ENCODE measurements at regions not wholly inside any gene's neighbourhood (a gene's known extent, or its start where the extent isn't known, plus 50 kb on each side); places are given as distances from the start of the nearest gene placed in this dataset.

DNA sequence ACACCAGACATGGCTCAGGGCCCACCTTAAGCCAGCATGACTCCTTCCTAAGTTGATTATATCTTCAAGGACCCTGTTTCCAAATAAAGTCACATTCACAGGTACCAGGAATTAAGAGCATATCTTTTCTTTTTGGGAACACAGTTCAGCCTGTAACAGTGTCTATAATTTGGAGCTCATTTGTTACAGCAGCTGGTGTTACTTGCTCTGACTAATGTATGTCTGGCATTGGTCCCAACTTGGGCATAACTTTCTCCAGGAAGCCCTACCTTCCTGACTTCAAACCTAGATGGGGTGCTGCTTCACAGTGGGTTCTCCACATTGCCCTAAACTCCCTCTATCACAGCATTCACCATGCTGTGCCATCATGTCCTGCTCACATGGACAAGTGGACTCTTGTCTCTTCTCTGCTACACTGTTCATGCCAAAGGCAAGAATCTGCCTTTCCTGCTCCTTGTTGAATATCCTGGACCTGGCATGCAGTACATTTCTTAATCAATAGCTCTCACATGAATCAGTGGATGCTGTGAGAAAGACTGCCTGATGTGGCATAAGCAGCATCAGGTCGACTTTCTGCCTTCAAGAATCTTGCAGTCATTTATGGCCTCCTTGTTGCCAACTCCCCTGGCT, 117.4 kb upstream of the FOXA2 start:
- Histone ChIP-seq H3K36me3 (no peaks in the 10 kb centered on the region), H3K27ac (no peak overlapping the region), H3K4me3 (no peak overlapping the region), H3K27me3 (no peaks in the 10 kb centered on the region), H3K4me1 (peaks cover 0 to 15% (median 0%) of the 10 kb centered on the region in 12 donors), H3K9me3 (peaks cover 0 to 23% (median 2%) of the 10 kb centered on the region in 12 donors)
- intact Hi-C loops (cut with DNase I), result loop anchor here in 1 of 10 donors (10.0 kb wide), 1 partner anchor 743 kb away; no protein-coding TSS in a partner anchor
- DNase-seq (no peak), ATAC-seq (no peak)
- 87 to 94% (median 93%) methylated on average over 1 of the region's 1 CpG for WGBS, 4 donors
- no peak for TF ChIP-seq POLR2A (IDR thresholded peaks at IDR 0.05)
- TF ChIP-seq, protein P1, sequence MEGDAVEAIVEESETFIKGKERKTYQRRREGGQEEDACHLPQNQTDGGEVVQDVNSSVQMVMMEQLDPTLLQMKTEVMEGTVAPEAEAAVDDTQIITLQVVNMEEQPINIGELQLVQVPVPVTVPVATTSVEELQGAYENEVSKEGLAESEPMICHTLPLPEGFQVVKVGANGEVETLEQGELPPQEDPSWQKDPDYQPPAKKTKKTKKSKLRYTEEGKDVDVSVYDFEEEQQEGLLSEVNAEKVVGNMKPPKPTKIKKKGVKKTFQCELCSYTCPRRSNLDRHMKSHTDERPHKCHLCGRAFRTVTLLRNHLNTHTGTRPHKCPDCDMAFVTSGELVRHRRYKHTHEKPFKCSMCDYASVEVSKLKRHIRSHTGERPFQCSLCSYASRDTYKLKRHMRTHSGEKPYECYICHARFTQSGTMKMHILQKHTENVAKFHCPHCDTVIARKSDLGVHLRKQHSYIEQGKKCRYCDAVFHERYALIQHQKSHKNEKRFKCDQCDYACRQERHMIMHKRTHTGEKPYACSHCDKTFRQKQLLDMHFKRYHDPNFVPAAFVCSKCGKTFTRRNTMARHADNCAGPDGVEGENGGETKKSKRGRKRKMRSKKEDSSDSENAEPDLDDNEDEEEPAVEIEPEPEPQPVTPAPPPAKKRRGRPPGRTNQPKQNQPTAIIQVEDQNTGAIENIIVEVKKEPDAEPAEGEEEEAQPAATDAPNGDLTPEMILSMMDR (IDR thresholded peaks at IDR 0.05), result no peak

DNA sequence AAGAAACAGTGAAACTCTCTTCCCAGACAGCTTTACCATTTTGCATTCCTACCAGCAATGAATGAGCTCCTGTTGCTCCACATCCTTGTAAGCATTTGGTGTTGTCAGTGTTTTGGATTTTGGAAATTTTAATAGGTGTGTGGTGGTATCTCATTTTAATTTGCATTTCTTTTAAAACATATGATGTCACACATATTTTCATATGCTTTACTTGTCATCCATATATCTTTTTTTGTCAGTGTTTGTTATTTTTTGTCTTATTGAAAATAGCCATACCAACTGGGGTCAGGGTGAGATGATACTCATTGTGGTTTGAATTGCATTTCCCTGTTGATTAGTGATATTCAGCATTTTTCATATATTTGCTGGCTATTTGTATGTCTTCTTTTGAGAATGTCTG, 119.5 kb upstream of the FOXA2 start:
- H3K27me3 ChIP-seq, result no peaks in the 10 kb centered on the region
- H3K36me3 ChIP-seq, result no peaks in the 10 kb centered on the region
- intact Hi-C loops (cut with DNase I), result loop anchor here in 1 of 10 donors (10.0 kb wide), 1 partner anchor 741 kb away; no protein-coding TSS in a partner anchor
- peaks cover 0 to 23% (median 2%) of the 10 kb centered on the region in 12 donors for H3K9me3 ChIP-seq
- ATAC-seq, result no peak
- H3K4me1 ChIP-seq, result peaks cover 0 to 14% (median 0%) of the 10 kb centered on the region in 12 donors
- no peak overlapping the region for H3K4me3 ChIP-seq
- TF ChIP-seq, protein P1 (IDR thresholded peaks at IDR 0.05), result no peak
- TF ChIP-seq POLR2A (IDR thresholded peaks at IDR 0.05), result no peak
- H3K27ac ChIP-seq, result no peak overlapping the region
- DNase-seq, result no peak

DNA sequence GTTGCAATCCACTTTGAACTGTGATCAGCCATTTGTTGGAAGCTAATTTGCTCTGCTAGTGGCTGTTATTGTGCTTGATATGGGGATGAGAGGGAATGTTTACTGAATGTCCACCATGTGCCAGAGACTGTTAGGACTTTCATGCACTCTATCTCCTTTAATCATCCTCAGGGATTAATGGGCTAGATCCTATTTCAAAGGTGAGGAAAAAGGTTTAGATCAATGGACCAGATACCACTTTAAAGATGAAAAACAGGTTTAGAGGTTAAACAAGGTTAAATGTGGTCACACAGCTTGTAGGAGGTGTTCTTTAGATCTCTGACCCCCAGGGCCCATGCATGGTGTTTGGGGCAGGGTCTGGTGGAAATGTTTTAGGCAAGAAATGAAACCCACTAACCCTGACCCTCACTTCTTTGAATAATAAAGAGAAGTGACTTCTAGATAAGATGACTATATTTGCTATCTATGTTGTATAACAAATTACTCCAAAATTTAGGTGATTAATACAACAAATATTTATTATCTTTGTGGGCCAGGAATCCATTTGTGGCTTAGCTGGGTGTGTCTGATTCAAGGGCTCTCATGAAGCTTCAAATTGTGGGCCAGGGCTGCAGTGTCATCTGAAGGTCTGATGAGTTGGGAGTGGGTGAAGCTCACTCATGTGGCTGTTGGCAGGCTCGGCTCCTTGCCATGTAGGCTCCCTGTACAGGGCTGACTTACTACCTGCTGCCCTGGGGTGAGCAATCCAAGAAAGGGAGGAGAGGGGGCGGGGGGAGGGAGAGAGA, 127.8 kb upstream of the FOXA2 start:
- ATAC-seq (no peak), DNase-seq (no peak)
- Histone ChIP-seq H3K27ac (no peak overlapping the region), H3K4me3 (no peak overlapping the region), H3K9me3 (peaks cover 0 to 3% (median 0%) of the 10 kb centered on the region in 12 donors), H3K36me3 (no peaks in the 10 kb centered on the region), H3K4me1 (peaks cover 0 to 14% (median 6%) of the 10 kb centered on the region in 12 donors), H3K27me3 (no peaks in the 10 kb centered on the region)
- TF ChIP-seq, protein P1 (IDR thresholded peaks at IDR 0.05), result no peak
- no peak for TF ChIP-seq POLR2A (IDR thresholded peaks at IDR 0.05)
- 77 to 93% (median 85%) methylated on average over 2 of the region's 2 CpGs for WGBS, 4 donors
- intact Hi-C loops (cut with DNase I), result no loop called here

DNA sequence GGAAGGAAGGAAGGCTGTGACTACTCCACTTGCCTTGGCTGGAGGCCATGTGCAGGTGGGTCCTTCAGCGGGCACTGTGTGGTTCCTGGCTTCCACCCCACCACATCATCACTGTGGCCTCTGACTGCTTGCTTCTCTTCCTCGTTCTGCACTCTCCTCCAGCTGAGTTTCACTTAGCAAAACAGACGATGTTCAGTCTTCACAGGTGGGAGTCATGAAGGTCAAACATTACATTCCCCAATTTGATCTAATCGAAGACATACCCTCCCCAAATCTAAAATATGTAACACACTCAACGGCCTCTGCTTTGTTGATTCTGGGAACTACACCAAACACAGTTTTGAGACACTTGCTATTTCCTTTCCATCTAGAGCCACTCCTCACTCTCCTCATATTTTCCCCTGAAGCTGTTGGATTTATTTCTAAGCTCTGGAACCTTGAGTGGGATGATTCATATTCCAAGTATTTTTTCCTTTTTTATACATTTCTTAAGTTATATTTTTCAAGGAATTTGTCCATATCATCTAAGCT, 132.5 kb upstream of the FOXA2 start:
- peaks cover 0 to 43% (median 25%) of the 10 kb centered on the region in 12 donors for H3K4me1 ChIP-seq
- DNase-seq, result no peak
- no peaks in the 10 kb centered on the region for H3K36me3 ChIP-seq
- no peak overlapping the region for H3K4me3 ChIP-seq
- peak in 1 of 4 donors; percentile 18 for ATAC-seq
- TF ChIP-seq POLR2A (IDR thresholded peaks at IDR 0.05), result no peak
- TF ChIP-seq, protein P1 (IDR thresholded peaks at IDR 0.05), result no peak
- H3K27me3 ChIP-seq, result no peaks in the 10 kb centered on the region
- intact Hi-C loops (cut with DNase I), result no loop called here
- H3K9me3 ChIP-seq, result peaks cover 0 to 3% (median 0%) of the 10 kb centered on the region in 12 donors
- H3K27ac ChIP-seq, result peak overlapping the region in 9 of 12 donors; percentile 11 to 78 (median 59)
- WGBS, 4 donors, result 37 to 46% (median 42%) methylated on average over 5 of the region's 5 CpGs

All from heart left ventricle (tissue), 16 donors.